ENCODE measurements at regions not wholly inside any gene's neighbourhood (a gene's known extent, or its start where the extent isn't known, plus 50 kb on each side); places are given as distances from the start of the nearest gene placed in this dataset.

- Histone ChIP-seq H3K4me1 (ENCODE audit: insufficient read depth, low read length) (no peaks in the 10 kb centered on the region), H3K36me3 (ENCODE audit: insufficient read depth, low read length) (no peaks in the 10 kb centered on the region), H3K4me3 (ENCODE audit: low read depth in 1 of 2, low read length in 2 of 2) (no peak overlapping the region), H3K27me3 (ENCODE audit: insufficient read depth, low read length, poor library complexity) (no peaks in the 10 kb centered on the region), H3K4me2 (ENCODE audit: insufficient read depth, low read length) (no peak overlapping the region), H3K9ac (ENCODE audit: low read depth, low read length) (no peak overlapping the region), H4K20me1 (ENCODE audit: insufficient read depth, low read length) (no peaks in the 10 kb centered on the region), H3K9me3 (ENCODE audit: insufficient read depth, low read length, severe bottlenecking) (no peaks in the 10 kb centered on the region), H3K79me2 (ENCODE audit: insufficient read depth, low read length) (no peaks in the 10 kb centered on the region), H3K27ac (ENCODE audit: low read length) (no peak overlapping the region), H2AFZ (ENCODE audit: low read depth, low read length) (no peak overlapping the region)
- ATAC-seq (ENCODE audit: insufficient read depth, low read depth) (no peak), DNase-seq (no peak)
- TF ChIP-seq EZH2 (IDR thresholded peaks at IDR 0.05; ENCODE audit: borderline replicate concordance, low read depth, low read length, severe bottlenecking) (no peak), CTCF (IDR thresholded peaks at IDR 0.05; ENCODE audit: borderline replicate concordance, extremely low read depth, low read length, poor library complexity, severe bottlenecking) (no peak)
Observed at GRCh38 chr14:84125676-84126075, 1404.3 kb upstream of the FLRT2 start.

- H4K20me1 ChIP-seq (ENCODE audit: insufficient read depth, low read length), result no peaks in the 10 kb centered on the region
- H3K9me3 ChIP-seq (ENCODE audit: insufficient read depth, low read length, severe bottlenecking), result no peaks in the 10 kb centered on the region
- H3K9ac ChIP-seq (ENCODE audit: low read depth, low read length), result no peak overlapping the region
- no peaks in the 10 kb centered on the region for H3K36me3 ChIP-seq (ENCODE audit: insufficient read depth, low read length)
- H3K4me3 ChIP-seq (ENCODE audit: low read depth in 1 of 2, low read length in 2 of 2), result no peak overlapping the region
- no peaks in the 10 kb centered on the region for H3K27me3 ChIP-seq (ENCODE audit: insufficient read depth, low read length, poor library complexity)
- H3K79me2 ChIP-seq (ENCODE audit: insufficient read depth, low read length), result no peaks in the 10 kb centered on the region
- DNase-seq, result no peak
- no peak overlapping the region for H3K4me2 ChIP-seq (ENCODE audit: insufficient read depth, low read length)
- ATAC-seq (ENCODE audit: insufficient read depth, low read depth), result no peak
- TF ChIP-seq CTCF (IDR thresholded peaks at IDR 0.05; ENCODE audit: borderline replicate concordance, extremely low read depth, low read length, poor library complexity, severe bottlenecking), result no peak
- TF ChIP-seq EZH2 (IDR thresholded peaks at IDR 0.05; ENCODE audit: borderline replicate concordance, low read depth, low read length, severe bottlenecking), result no peak
- H3K4me1 ChIP-seq (ENCODE audit: insufficient read depth, low read length), result no peaks in the 10 kb centered on the region
- no peak overlapping the region for H3K27ac ChIP-seq (ENCODE audit: low read length)
- no peak overlapping the region for H2AFZ ChIP-seq (ENCODE audit: low read depth, low read length)
Observed at GRCh38 chr14:84127495-84127894, 1402.4 kb upstream of the FLRT2 start.

GRCh38 chr14:84128050-84128449 is 1401.9 kb upstream of the FLRT2 start:
- H3K27ac ChIP-seq (ENCODE audit: low read length), result no peak overlapping the region

More at GRCh38 chr14:84128050-84128449, 1401.9 kb upstream of the FLRT2 start:
- Histone ChIP-seq H3K4me3 (ENCODE audit: low read depth in 1 of 2, low read length in 2 of 2) (no peak overlapping the region), H2AFZ (ENCODE audit: low read depth, low read length) (no peak overlapping the region), H3K4me2 (ENCODE audit: insufficient read depth, low read length) (no peak overlapping the region), H3K9me3 (ENCODE audit: insufficient read depth, low read length, severe bottlenecking) (no peaks in the 10 kb centered on the region), H3K27me3 (ENCODE audit: insufficient read depth, low read length, poor library complexity) (no peaks in the 10 kb centered on the region), H3K36me3 (ENCODE audit: insufficient read depth, low read length) (no peaks in the 10 kb centered on the region), H3K79me2 (ENCODE audit: insufficient read depth, low read length) (no peaks in the 10 kb centered on the region), H3K9ac (ENCODE audit: low read depth, low read length) (no peak overlapping the region), H3K4me1 (ENCODE audit: insufficient read depth, low read length) (no peaks in the 10 kb centered on the region), H4K20me1 (ENCODE audit: insufficient read depth, low read length) (no peaks in the 10 kb centered on the region)
- TF ChIP-seq CTCF (IDR thresholded peaks at IDR 0.05; ENCODE audit: borderline replicate concordance, extremely low read depth, low read length, poor library complexity, severe bottlenecking), result no peak
- no peak for TF ChIP-seq EZH2 (IDR thresholded peaks at IDR 0.05; ENCODE audit: borderline replicate concordance, low read depth, low read length, severe bottlenecking)
- no peak for ATAC-seq (ENCODE audit: insufficient read depth, low read depth)
- no peak for DNase-seq

Data from DND-41 (cell line).